NCI-H460 (cell line): ENCODE measurements at regions not wholly inside any gene's neighbourhood (a gene's known extent, or its start where the extent isn't known, plus 50 kb on each side); places are given as distances from the start of the nearest gene placed in this dataset.
"Not testable (repeated sequence)": the region's sequence is repeated elsewhere in the genome, so short reads cannot be mapped to it uniquely, and the experiment has no call there.

Source experiments
- DNase-seq: peaks from one replicate; pipeline ENCODE4 v3.0.0-alpha.2; 2016; ENCODE audit warnings: low read depth; ENCODE audit errors: extremely low read depth

GRCh38 chr3:153266619-153267018 lies 104.6 kb downstream of the RAP2B start:
- DNase-seq: no peak

- DNase-seq: no peak
These were observed 106.7 kb downstream of the RAP2B start for GRCh38 chr3:153268564-153269279.

- no peak for DNase-seq
These were observed 107.7 kb downstream of the RAP2B start for GRCh38 chr3:153269730-153270129.

- DNase-seq: no peak
These were observed 111.2 kb downstream of the RAP2B start for GRCh38 chr3:153273217-153273616.

- no peak for DNase-seq
These were observed 111.9 kb downstream of the RAP2B start for GRCh38 chr3:153273767-153274435.

- no peak for DNase-seq
These were observed 112.5 kb downstream of the RAP2B start for GRCh38 chr3:153274561-153274960.

GRCh38 chr3:153275514-153275913 lies 113.5 kb downstream of the RAP2B start:
- no peak for DNase-seq

GRCh38 chr3:153277029-153277428 lies 115.0 kb downstream of the RAP2B start:
- no peak for DNase-seq

GRCh38 chr3:153281236-153281997 lies 119.4 kb downstream of the RAP2B start:
- not testable (repeated sequence) for DNase-seq

- DNase-seq: no peak
These were observed 120.3 kb downstream of the RAP2B start for GRCh38 chr3:153282355-153282754.

GRCh38 chr3:153284282-153284938 lies 122.4 kb downstream of the RAP2B start:
- DNase-seq: peak; percentile 83

- DNase-seq: no peak
These were observed 123.2 kb downstream of the RAP2B start for GRCh38 chr3:153285194-153285641.

- DNase-seq: no peak
These were observed 124.0 kb downstream of the RAP2B start for GRCh38 chr3:153285982-153286381.

- no peak for DNase-seq
These were observed 125.0 kb downstream of the RAP2B start for GRCh38 chr3:153287017-153287416.

GRCh38 chr3:153289334-153289808 lies 127.3 kb downstream of the RAP2B start:
- peak; percentile 41 for DNase-seq

GRCh38 chr3:153290268-153291015 lies 128.4 kb downstream of the RAP2B start:
- DNase-seq: no peak

GRCh38 chr3:153291059-153291685 lies 129.1 kb downstream of the RAP2B start:
- DNase-seq: no peak

- DNase-seq: peak; percentile 43
These were observed 131.2 kb downstream of the RAP2B start for GRCh38 chr3:153293265-153293664.

GRCh38 chr3:153295901-153296300 lies 133.9 kb downstream of the RAP2B start:
- no peak for DNase-seq

- no peak for DNase-seq
These were observed 143.2 kb downstream of the RAP2B start for GRCh38 chr3:153305189-153305588.
